HS-5 (cell line): ENCODE measurements at regions not wholly inside any gene's neighbourhood (a gene's known extent, or its start where the extent isn't known, plus 50 kb on each side); places are given as distances from the start of the nearest gene placed in this dataset.
"Not testable (repeated sequence)": the region's sequence is repeated elsewhere in the genome, so short reads cannot be mapped to it uniquely, and the experiment has no call there.

Experiments
- DNase-seq: peaks from one replicate; pipeline ENCODE4 v3.0.0-alpha.2; 2012; ENCODE audit warnings: low read depth

GRCh38 chr16:29234536-29235275 is 171.8 kb downstream of the NPIPB11 start:
- DNase-seq = not testable (repeated sequence)

GRCh38 chr16:29233705-29234404 is 172.7 kb downstream of the NPIPB11 start:
- DNase-seq = not testable (repeated sequence)

- no peak for DNase-seq
Observed at GRCh38 chr16:29232811-29233704, 173.5 kb downstream of the NPIPB11 start.

- DNase-seq = not testable (repeated sequence)
Observed at GRCh38 chr16:29232160-29232705, 174.3 kb downstream of the NPIPB11 start.

DNA sequence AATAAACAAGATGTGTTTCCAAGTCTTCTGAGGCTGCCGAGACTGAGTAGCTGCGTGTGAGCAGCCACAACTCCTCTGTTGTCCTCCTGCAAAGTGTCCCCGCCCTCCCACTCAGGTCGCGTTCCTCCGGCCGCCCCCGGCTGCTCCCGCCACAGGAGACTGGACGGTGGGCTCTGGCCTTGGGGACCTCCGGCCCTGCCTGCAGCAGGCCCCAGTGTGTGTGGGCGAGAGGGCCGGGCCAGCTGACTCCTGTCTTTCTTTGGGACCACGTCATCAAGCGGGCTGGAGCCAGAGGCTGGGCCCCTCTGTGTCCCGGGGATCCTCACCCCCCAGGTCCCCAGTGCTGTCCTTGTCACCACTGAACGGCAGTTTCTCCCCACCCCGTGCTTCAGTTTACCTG is 175.3 kb downstream of the NPIPB11 start:
- DNase-seq = no peak

DNA sequence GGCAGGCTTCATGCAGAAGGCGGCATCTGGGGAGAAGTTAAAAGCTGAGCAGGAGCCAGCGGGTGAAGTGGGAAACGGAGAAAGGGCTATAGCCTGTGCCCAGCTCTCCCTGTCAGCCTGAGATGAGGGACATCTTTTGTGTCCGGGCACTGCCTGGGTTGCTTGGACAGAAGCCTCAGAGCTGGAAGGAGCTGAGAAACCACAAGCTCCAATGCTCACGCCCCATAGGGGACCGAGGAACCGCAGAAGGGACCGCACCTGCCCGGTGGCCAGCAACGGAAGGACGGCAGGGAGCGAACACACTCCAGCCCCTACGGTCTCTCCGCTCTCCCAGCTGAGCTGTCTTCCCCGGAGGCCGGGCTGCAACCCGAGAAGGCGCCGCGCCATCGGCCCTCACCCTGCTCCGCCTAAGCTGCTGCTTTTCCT is 175.8 kb downstream of the NPIPB11 start:
- no peak for DNase-seq

DNA sequence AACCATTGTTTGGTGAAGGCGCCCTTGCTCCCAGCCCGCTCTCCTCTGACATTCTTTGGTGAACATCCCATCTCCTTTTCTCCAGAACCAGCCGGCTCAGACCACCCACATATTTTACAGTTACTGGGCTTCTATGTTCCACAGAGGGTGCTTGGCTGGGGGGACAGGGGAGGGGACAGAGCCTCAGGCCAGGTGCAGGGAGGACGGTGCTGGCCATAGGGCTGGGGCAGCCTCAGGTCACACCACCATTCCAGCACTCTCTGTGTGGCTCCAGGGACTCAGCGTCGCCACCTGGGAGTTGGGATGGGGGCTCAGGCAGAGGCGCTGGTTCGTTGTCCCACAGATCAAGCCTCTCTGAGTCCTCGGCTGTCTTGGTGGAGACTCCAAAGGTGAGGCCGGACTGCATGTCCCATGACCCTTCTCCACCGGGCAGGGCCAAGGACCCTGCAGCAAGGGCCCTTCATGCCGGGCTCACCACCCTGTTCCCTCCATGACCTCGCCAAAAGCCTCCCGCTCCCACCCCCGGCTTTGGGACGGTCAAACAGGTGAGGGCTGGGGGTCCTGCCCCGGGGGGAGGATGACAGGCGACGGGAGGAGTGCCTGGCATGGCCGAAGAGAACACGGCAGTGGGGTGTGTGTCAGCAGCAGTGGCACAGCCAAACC is 176.4 kb downstream of the NPIPB11 start:
- DNase-seq = not testable (repeated sequence)

- DNase-seq = not testable (repeated sequence)
Observed at GRCh38 chr16:29229616-29230005, 176.9 kb downstream of the NPIPB11 start.

- not testable (repeated sequence) for DNase-seq
Observed at GRCh38 chr16:29228664-29229611, 177.6 kb downstream of the NPIPB11 start.

DNA sequence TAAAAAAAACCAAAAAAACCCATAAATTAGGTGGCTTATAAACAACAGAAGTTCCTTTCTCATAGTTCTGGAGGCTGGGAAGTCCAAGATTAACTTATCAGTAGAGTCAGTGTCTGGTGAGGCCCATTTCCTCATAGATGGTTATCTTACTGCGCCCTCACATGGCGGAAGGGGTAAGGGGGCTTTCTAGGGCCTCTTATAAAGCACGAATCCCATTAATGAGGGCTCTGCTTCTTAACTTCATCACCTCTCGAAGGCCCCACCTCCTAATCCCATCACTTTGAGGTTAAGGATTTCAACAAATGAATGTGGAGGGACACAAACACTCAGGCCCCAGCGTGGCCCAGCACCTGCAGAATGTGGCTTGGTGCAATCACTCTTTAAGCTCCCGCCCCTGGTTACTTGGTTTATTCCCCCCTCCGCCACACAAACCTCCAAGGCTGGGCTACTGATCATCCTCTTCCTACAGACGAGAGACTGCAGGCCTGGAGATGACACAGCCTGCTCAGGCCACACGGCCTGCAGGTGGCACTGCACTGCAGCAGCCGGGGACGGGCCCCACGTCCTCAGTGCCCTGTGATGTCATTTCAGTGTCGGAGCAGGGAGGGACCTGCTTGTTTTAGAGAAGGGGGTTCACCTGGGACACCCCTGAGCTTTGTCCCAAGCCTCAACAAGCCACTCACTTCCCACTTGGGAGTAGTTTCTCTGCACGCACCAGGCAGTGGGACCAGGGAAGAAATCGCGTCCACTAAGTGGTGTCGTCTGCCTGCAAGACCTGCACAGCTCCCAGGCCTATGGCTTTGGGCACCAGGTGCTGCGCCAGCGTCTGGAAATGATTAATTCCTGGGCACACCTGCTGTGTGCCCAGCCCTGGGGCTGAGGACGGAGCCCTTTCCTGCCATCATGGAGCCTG is 178.5 kb downstream of the NPIPB11 start:
- not testable (repeated sequence) for DNase-seq

DNA sequence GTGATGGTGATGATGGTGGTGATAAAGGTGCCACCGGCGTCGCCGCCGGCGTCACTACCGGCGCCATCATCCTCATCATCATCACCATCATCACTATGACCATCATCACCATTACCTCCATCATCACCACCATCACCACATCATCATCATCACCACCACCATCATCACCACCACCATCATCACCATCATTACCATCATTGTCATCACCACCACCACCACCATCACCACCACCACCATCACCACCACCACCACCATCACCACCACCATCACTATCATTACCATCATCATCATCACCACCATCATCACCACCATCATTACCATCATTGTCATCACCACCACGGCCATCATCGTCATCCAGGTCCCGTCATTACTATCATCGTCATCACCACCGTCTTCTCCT is 179.7 kb downstream of the NPIPB11 start:
- DNase-seq = no peak

DNA sequence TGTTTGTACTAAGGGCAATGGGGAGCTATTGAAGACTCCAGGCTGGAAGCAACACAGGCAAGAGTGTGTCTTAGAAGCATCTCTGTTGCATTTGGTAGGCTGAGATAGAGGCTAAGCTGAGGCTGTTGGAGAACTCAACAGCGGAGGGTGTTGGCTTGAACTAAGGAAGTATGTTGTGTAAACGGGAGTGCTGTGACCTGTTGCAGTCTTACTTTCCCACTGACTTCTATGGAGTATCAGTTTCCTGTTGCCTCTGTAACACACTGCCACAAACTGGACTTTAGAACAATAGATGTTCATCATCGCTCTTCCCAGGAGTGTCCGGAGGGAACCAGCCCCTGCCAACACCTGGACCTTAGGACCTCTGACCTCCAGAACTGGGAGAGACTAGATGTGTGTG is 181.8 kb downstream of the NPIPB11 start:
- DNase-seq = not testable (repeated sequence)

DNA sequence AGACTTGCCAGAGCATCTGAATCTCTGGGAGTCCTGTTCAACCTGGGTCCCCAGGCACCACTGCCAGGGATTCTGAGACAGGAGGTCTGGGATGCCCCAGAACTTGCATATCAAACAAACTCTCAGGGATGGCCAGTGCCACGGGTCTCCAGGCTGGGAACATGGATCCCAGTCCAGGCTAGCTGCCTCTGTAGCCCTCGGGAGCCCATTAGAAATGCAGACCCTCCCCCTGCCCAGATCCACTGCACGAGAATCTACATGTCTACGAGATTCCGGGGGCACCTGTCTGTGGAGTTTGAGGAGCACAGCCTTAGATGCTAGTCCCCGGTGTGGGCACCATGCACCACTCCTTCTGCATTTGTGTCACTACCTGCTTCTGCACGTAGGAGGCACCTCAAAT is 183.9 kb downstream of the NPIPB11 start:
- DNase-seq = not testable (repeated sequence)

DNA sequence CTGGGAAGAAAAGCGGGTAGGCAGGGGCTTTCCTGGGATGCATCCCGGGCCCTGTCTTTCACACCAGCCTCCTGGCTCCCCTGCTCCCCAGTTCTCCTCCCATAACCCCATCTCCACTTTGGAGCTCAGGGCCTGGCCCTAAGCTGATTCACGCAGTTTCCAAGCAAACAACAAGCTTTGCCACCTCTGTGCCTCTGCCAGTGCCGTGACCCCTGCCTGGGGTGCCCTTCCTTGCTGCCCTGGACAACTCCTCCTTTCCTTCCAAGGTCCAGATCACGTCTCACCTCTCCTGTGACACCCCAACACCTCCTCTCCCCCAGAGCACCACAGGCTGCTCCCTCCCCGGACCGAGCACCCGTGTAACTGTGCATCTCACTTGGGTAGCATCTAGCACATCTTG is 184.5 kb downstream of the NPIPB11 start:
- DNase-seq = not testable (repeated sequence)

- DNase-seq = peak; percentile 34
Observed at GRCh38 chr16:29221281-29221955, 185.1 kb downstream of the NPIPB11 start.

- peak; percentile 35 for DNase-seq
Observed at GRCh38 chr16:29220647-29221191, 185.8 kb downstream of the NPIPB11 start.

DNA sequence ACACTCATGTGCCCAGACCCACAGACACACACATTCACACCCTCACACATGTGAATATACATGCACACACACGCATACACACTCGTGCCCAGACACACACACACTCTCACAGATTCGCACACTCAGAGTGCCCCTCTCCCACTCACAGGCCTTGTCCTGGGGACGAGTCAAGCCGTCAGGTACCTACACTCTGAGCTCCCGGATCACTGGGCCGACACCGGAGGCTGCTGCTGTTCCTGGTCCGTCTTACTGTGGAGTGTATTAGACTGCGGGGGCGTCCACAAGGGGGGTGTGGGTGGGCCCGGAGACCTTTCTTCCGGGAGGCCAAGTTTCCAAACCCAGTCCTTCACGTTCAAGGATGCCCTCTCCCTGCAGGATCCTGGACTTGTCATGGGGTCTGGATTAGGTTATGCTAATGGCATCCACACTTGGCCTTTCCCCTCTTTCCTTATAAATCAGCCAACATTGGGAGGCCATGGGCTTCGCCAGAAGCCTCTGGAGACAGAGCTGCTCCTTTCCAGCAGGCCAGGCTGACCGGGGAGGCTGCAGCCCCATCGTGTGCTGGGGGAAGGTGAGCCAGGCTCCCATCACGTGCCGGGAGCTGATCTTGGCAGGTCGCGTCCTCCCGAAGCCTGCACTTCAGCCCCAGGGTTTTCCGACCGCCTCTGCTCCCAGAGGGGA is 186.4 kb downstream of the NPIPB11 start:
- DNase-seq = not testable (repeated sequence)

GRCh38 chr16:29219562-29219961 is 186.9 kb downstream of the NPIPB11 start:
- not testable (repeated sequence) for DNase-seq
